ENCODE measurements at regions not wholly inside any gene's neighbourhood (a gene's known extent, or its start where the extent isn't known, plus 50 kb on each side); places are given as distances from the start of the nearest gene placed in this dataset.

GRCh38 chr6:144353871-144354314, 68.8 kb downstream of the UTRN start:
- Histone ChIP-seq H3K27ac (no peak overlapping the region), H3K9me3 (no peaks in the 10 kb centered on the region), H3K4me3 (no peak overlapping the region), H3K4me1 (peaks cover 0 to 41% (median 11%) of the 10 kb centered on the region in 3 donors), H3K36me3 (no peaks in the 10 kb centered on the region), H3K27me3 (no peaks in the 10 kb centered on the region)
- no peak for ATAC-seq
- WGBS, 2 donors (ENCODE audit: low coverage in 1 of 2): 88 to 91% methylated on average over 4 to 5 of the region's 5 CpGs
- no peak for TF ChIP-seq POLR2AphosphoS5 (IDR thresholded peaks at IDR 0.05)
- TF ChIP-seq CTCF (IDR thresholded peaks at IDR 0.05): no peak
- TF ChIP-seq POLR2A (IDR thresholded peaks at IDR 0.05): no peak
- TF ChIP-seq EP300 (IDR thresholded peaks at IDR 0.05): no peak

- WGBS, 2 donors (ENCODE audit: low coverage in 1 of 2): 88 to 100% methylated on average over 1 of the region's 1 CpG
- TF ChIP-seq EP300 (IDR thresholded peaks at IDR 0.05) (no peak), POLR2AphosphoS5 (IDR thresholded peaks at IDR 0.05) (no peak), POLR2A (IDR thresholded peaks at IDR 0.05) (no peak)
Measured at GRCh38 chr6:144359783-144360182, 74.6 kb downstream of the UTRN start.

GRCh38 chr6:144360401-144360800, 75.3 kb downstream of the UTRN start:
- Histone ChIP-seq H3K27ac (no peak overlapping the region), H3K9me3 (no peaks in the 10 kb centered on the region), H3K4me1 (peaks cover 0 to 40% (median 11%) of the 10 kb centered on the region in 3 donors), H3K4me3 (no peak overlapping the region), H3K36me3 (no peaks in the 10 kb centered on the region), H3K27me3 (no peaks in the 10 kb centered on the region)
- no peak for ATAC-seq
- no peak for TF ChIP-seq EP300 (IDR thresholded peaks at IDR 0.05)
- no peak for TF ChIP-seq POLR2AphosphoS5 (IDR thresholded peaks at IDR 0.05)
- no peak for TF ChIP-seq CTCF (IDR thresholded peaks at IDR 0.05)
- TF ChIP-seq POLR2A (IDR thresholded peaks at IDR 0.05): no peak
- 89% methylated on average over 2 to 3 of the region's 4 CpGs for WGBS, 2 donors (ENCODE audit: low coverage in 1 of 2)

More at GRCh38 chr6:144359783-144360182, 74.6 kb downstream of the UTRN start:
- Histone ChIP-seq H3K27ac (no peak overlapping the region), H3K4me3 (no peak overlapping the region), H3K4me1 (peaks cover 0 to 36% (median 11%) of the 10 kb centered on the region in 3 donors), H3K27me3 (no peaks in the 10 kb centered on the region), H3K36me3 (no peaks in the 10 kb centered on the region), H3K9me3 (no peaks in the 10 kb centered on the region)
- no peak for ATAC-seq

- ATAC-seq: no peak
- H3K9me3 ChIP-seq: no peaks in the 10 kb centered on the region
- H3K36me3 ChIP-seq: no peaks in the 10 kb centered on the region
- peak overlapping the region in 1 of 4 donors; percentile 4 for H3K27ac ChIP-seq
- no peaks in the 10 kb centered on the region for H3K27me3 ChIP-seq
- peaks cover 0 to 44% (median 11%) of the 10 kb centered on the region in 3 donors for H3K4me1 ChIP-seq
- no peak overlapping the region for H3K4me3 ChIP-seq
- 65 to 83% methylated on average over 1 of the region's 1 CpG for WGBS, 2 donors (ENCODE audit: low coverage in 1 of 2)
- no peak for TF ChIP-seq EP300 (IDR thresholded peaks at IDR 0.05)
- TF ChIP-seq CTCF (IDR thresholded peaks at IDR 0.05): no peak
- TF ChIP-seq POLR2AphosphoS5 (IDR thresholded peaks at IDR 0.05): no peak
- TF ChIP-seq POLR2A (IDR thresholded peaks at IDR 0.05): no peak
Measured at GRCh38 chr6:144361016-144361415, 75.9 kb downstream of the UTRN start.

GRCh38 chr6:144362042-144363018, 77.2 kb downstream of the UTRN start:
- WGBS, 2 donors (ENCODE audit: low coverage in 1 of 2): 33 to 48% methylated on average over 3 of the region's 5 CpGs
- Histone ChIP-seq H3K4me3 (no peak overlapping the region), H3K27me3 (no peaks in the 10 kb centered on the region), H3K36me3 (no peaks in the 10 kb centered on the region), H3K4me1 (peaks cover 0 to 44% (median 11%) of the 10 kb centered on the region in 3 donors), H3K9me3 (no peaks in the 10 kb centered on the region), H3K27ac (peak overlapping the region in 3 of 4 donors; percentile 7 to 29 (median 25))
- TF ChIP-seq POLR2A (IDR thresholded peaks at IDR 0.05) (no peak), POLR2AphosphoS5 (IDR thresholded peaks at IDR 0.05) (peak; percentile 16)
- peak; percentile 75 for ATAC-seq

All from gastroesophageal sphincter (tissue), 4 donors.